Keratinocyte (primary cell): ENCODE measurements at regions not wholly inside any gene's neighbourhood (a gene's known extent, or its start where the extent isn't known, plus 50 kb on each side); places are given as distances from the start of the nearest gene placed in this dataset.
"Not testable (repeated sequence)": the region's sequence is repeated elsewhere in the genome, so short reads cannot be mapped to it uniquely, and the experiment has no call there.

Experiments
- DNase-seq: peaks from one replicate; pipeline ENCODE4 v3.0.0-alpha.2; 2011; ENCODE audit warnings: low read depth, missing footprints, low spot score
- FAIRE-seq: peaks from 2 replicates; lab custom pipeline; 2011; peaks lifted over from hg19 to GRCh38; lab: Jason Lieb, UNC
- H2AFZ ChIP-seq: 2 replicates; pipeline ENCODE4 v1.6.0; 2012; ENCODE audit warnings: low read length, control low read depth, inconsistent platforms; ENCODE audit not compliant: control insufficient read depth
- H3K27ac ChIP-seq: 2 replicates; pipeline ENCODE4 v1.5.1; 2011; ENCODE audit warnings: low read length; ENCODE audit not compliant: control insufficient read depth, insufficient read depth
- H3K27me3 ChIP-seq: 3 replicates; pipeline ENCODE4 v1.6.0; 2011; ENCODE audit warnings: low read length; ENCODE audit not compliant: control insufficient read depth, insufficient read depth; ENCODE audit errors: extremely low read depth
- H3K36me3 ChIP-seq, 2 experiments: 2 replicates in 1 of 2; 3 replicates in 1 of 2; pipeline ENCODE4 v1.5.1; 2011; ENCODE audit warnings: low read length in 2 of 2, mild to moderate bottlenecking in 1 of 2; ENCODE audit not compliant: control insufficient read depth in 2 of 2, insufficient read depth in 2 of 2; ENCODE audit errors: extremely low read depth in 1 of 2
- H3K4me1 ChIP-seq: 3 replicates; pipeline ENCODE4 v1.5.1; 2011; ENCODE audit warnings: low read length; ENCODE audit not compliant: control insufficient read depth, insufficient read depth; ENCODE audit errors: extremely low read depth
- H3K4me2 ChIP-seq: 3 replicates; pipeline ENCODE4 v1.6.0; 2011; ENCODE audit warnings: low read depth, low read length; ENCODE audit not compliant: control insufficient read depth, insufficient read depth; ENCODE audit errors: extremely low read depth
- H3K4me3 ChIP-seq, 3 experiments: fragments of 200-600 bp in 1 of 3; sonication (generic) in 1 of 3; 2 replicates in 2 of 3; 3 replicates in 1 of 3; pipeline ENCODE4 v1.5.1; 2011 to 2016; ENCODE audit warnings: low read length in 3 of 3, mild to moderate bottlenecking in 3 of 3, control low read depth in 2 of 3, inconsistent platforms in 1 of 3, low read depth in 1 of 3, mixed read lengths in 1 of 3, mixed run types in 1 of 3, moderate library complexity in 1 of 3; ENCODE audit not compliant: control insufficient read depth in 2 of 3, insufficient read depth in 2 of 3; ENCODE audit errors: extremely low read depth in 1 of 3
- H3K79me2 ChIP-seq: 2 replicates; pipeline ENCODE4 v1.6.0; 2012; ENCODE audit warnings: low read length; ENCODE audit not compliant: control insufficient read depth, insufficient read depth
- H3K9ac ChIP-seq: 3 replicates; pipeline ENCODE4 v1.6.0; 2011; ENCODE audit warnings: low read length; ENCODE audit not compliant: control insufficient read depth, insufficient read depth; ENCODE audit errors: extremely low read depth
- H3K9me1 ChIP-seq: 3 replicates; pipeline ENCODE4 v1.6.0; 2011; ENCODE audit warnings: low read length; ENCODE audit not compliant: control insufficient read depth, insufficient read depth; ENCODE audit errors: extremely low read depth
- H3K9me3 ChIP-seq: 2 replicates; pipeline ENCODE4 v1.5.1; 2012; ENCODE audit warnings: low read depth, low read length; ENCODE audit not compliant: control insufficient read depth
- H4K20me1 ChIP-seq: 3 replicates; pipeline ENCODE4 v1.6.0; 2011; ENCODE audit warnings: low read length; ENCODE audit not compliant: control insufficient read depth, insufficient read depth; ENCODE audit errors: extremely low read depth
- EZH2 ChIP-seq: IDR thresholded peaks from one replicate; pipeline ENCODE4 v1.6.1; 2012; ENCODE audit warnings: inconsistent platforms, mild to moderate bottlenecking, low read length, moderate library complexity
- dilution Hi-C: fragments of 300-500 bp; cut with MboI; formaldehyde crosslinking; loops from one replicate; pipeline ENCODE4 v1.7.0; 2020; ENCODE audit warnings: low sequenced_read_pairs; ENCODE audit not compliant: extremely low pct_ligation_motif_present
- TF ChIP-seq, protein P1 (sequence below), 3 experiments: IDR thresholded peaks in 1 of 3; conservative IDR thresholded peaks in 1 of 3; optimal IDR thresholded peaks in 1 of 3; 2 replicates in 2 of 3; 3 replicates in 1 of 3; pipeline versions ENCODE3 to v1.5.1; 2011; ENCODE audit warnings: low read length in 3 of 3, mild to moderate bottlenecking in 3 of 3, moderate library complexity in 2 of 3, control low read depth in 1 of 3, inconsistent platforms in 1 of 3; ENCODE audit not compliant: insufficient read depth in 2 of 3; ENCODE audit errors: extremely low read depth in 1 of 3

DNA sequence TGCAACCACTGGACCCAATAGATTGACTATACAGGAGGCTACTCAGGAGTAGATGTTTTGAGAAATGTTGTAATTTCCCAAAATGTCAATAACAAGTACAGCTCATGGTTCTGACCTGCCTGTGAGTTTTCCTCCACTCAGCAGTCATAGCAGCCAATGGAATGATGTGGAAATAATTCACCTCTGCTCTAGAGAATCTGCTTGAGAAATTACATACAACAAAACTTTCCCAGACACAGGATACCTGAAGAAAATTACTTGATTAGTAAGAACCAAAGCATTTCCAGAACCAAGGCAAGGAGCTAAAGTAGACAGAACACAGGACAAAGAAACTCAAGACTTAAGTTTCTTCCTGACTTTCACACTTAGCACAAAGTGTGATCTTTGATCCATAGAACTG, 218.9 kb upstream of the SETMAR start:
- no peak for DNase-seq
- H3K9me1 ChIP-seq = no peaks in the 10 kb centered on the region
- H3K36me3 ChIP-seq = no peaks in the 10 kb centered on the region
- no peak overlapping the region for H2AFZ ChIP-seq
- no peaks in the 10 kb centered on the region for H3K4me1 ChIP-seq
- H3K79me2 ChIP-seq = no peaks in the 10 kb centered on the region
- H3K9me3 ChIP-seq = no peaks in the 10 kb centered on the region
- no peaks in the 10 kb centered on the region for H4K20me1 ChIP-seq
- FAIRE-seq = no peak
- TF ChIP-seq, protein P1, sequence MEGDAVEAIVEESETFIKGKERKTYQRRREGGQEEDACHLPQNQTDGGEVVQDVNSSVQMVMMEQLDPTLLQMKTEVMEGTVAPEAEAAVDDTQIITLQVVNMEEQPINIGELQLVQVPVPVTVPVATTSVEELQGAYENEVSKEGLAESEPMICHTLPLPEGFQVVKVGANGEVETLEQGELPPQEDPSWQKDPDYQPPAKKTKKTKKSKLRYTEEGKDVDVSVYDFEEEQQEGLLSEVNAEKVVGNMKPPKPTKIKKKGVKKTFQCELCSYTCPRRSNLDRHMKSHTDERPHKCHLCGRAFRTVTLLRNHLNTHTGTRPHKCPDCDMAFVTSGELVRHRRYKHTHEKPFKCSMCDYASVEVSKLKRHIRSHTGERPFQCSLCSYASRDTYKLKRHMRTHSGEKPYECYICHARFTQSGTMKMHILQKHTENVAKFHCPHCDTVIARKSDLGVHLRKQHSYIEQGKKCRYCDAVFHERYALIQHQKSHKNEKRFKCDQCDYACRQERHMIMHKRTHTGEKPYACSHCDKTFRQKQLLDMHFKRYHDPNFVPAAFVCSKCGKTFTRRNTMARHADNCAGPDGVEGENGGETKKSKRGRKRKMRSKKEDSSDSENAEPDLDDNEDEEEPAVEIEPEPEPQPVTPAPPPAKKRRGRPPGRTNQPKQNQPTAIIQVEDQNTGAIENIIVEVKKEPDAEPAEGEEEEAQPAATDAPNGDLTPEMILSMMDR (optimal IDR thresholded peaks at IDR 0.05 in 1 of 3, IDR thresholded peaks at IDR 0.05 in 1 of 3, conservative IDR thresholded peaks at IDR 0.05 in 1 of 3; ENCODE audit: extremely low read depth in 1 of 3, insufficient read depth in 2 of 3, low read length in 3 of 3) = no peak
- TF ChIP-seq EZH2 = no peak
- H3K4me2 ChIP-seq = no peak overlapping the region
- no peaks in the 10 kb centered on the region for H3K27me3 ChIP-seq
- H3K4me3 ChIP-seq = no peak overlapping the region
- H3K27ac ChIP-seq = no peak overlapping the region
- dilution Hi-C loops = no loop called here
- H3K9ac ChIP-seq = no peak overlapping the region

DNA sequence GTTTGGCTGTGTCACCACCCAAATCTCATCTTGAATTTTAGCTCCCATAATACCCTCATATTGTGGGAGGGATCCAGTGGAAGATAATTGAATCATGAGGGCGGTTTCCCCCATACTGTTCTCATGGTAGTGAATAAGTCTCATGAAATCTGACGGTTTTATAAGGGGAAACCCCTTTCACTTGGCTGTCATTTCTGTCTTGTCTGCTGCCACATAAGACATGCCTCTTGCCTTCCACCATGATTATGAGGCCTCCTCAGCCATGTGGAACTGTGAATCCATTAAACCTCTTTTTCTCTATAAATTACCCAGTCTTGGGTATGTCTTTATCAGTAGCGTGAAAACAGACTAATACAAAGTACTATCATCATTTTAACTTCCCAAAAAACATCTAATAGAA, 216.5 kb upstream of the SETMAR start:
- H2AFZ ChIP-seq, H3K79me2 ChIP-seq, H3K4me1 ChIP-seq, dilution Hi-C loops, H3K9me3 ChIP-seq, H3K27ac ChIP-seq, H3K4me3 ChIP-seq, FAIRE-seq, H3K36me3 ChIP-seq, DNase-seq, H3K4me2 ChIP-seq, H3K9ac ChIP-seq, H3K27me3 ChIP-seq, H4K20me1 ChIP-seq, H3K9me1 ChIP-seq: not testable (repeated sequence)

DNA sequence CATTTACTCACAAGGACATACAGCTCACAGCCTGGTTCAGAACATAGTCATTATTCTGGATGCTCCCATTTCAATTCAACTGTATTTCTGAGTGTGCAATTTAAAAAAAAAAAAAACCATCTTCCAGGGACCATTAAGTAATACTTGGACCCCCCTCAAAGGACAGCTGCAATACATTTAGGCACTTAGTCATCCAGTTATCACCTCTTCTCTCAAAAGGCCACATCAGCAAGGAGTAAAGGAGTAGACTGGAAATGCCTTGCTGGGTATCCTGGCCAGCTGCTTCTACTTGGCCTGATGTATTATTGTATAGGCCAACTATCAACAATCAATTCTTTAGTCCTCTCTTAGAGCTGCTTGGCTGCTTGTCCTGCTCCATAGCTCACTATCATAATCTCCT, 211.4 kb upstream of the SETMAR start:
- H3K79me2 ChIP-seq = no peaks in the 10 kb centered on the region
- FAIRE-seq (no peak), DNase-seq (no peak)
- dilution Hi-C loops = no loop called here
- no peaks in the 10 kb centered on the region for H3K27me3 ChIP-seq
- no peaks in the 10 kb centered on the region for H3K36me3 ChIP-seq
- H3K4me3 ChIP-seq = no peak overlapping the region
- H3K4me2 ChIP-seq = no peak overlapping the region
- H3K9ac ChIP-seq = no peak overlapping the region
- no peaks in the 10 kb centered on the region for H3K4me1 ChIP-seq
- no peak overlapping the region for H3K27ac ChIP-seq
- H3K9me1 ChIP-seq = no peaks in the 10 kb centered on the region
- no peak overlapping the region for H2AFZ ChIP-seq
- no peak for TF ChIP-seq EZH2
- TF ChIP-seq, protein P1 (optimal IDR thresholded peaks at IDR 0.05 in 1 of 3, IDR thresholded peaks at IDR 0.05 in 1 of 3, conservative IDR thresholded peaks at IDR 0.05 in 1 of 3; ENCODE audit: extremely low read depth in 1 of 3, insufficient read depth in 2 of 3, low read length in 3 of 3) = no peak
- H3K9me3 ChIP-seq = no peaks in the 10 kb centered on the region
- no peaks in the 10 kb centered on the region for H4K20me1 ChIP-seq
